ENCODE measurements at regions not wholly inside any gene's neighbourhood (a gene's known extent, or its start where the extent isn't known, plus 50 kb on each side); places are given as distances from the start of the nearest gene placed in this dataset.

GRCh38 chrX:94401426-94401825 is 727.4 kb downstream of the FAM133A start:
- DNase-seq: no peak
- Mint-ChIP-seq H3K36me3 (no peaks in the 10 kb centered on the region), H3K4me1 (no peaks in the 10 kb centered on the region), H3K27me3 (no peaks in the 10 kb centered on the region), H3K4me3 (no peak overlapping the region), H3K27ac (no peak overlapping the region), H3K9me3 (no peaks in the 10 kb centered on the region)
- no peak for ATAC-seq (ENCODE audit: low read depth)
- POLR2A ChIA-PET: no interaction called here

GRCh38 chrX:94414746-94415145 is 740.7 kb downstream of the FAM133A start:
- no peak overlapping the region for H3K4me3 Mint-ChIP-seq
- H3K36me3 Mint-ChIP-seq: no peaks in the 10 kb centered on the region
- no peaks in the 10 kb centered on the region for H3K9me3 Mint-ChIP-seq
- POLR2A ChIA-PET: no interaction called here
- no peaks in the 10 kb centered on the region for H3K4me1 Mint-ChIP-seq
- DNase-seq (no peak), ATAC-seq (ENCODE audit: low read depth) (no peak)
- no peaks in the 10 kb centered on the region for H3K27me3 Mint-ChIP-seq
- H3K27ac Mint-ChIP-seq: no peak overlapping the region

- H3K36me3 Mint-ChIP-seq: no peaks in the 10 kb centered on the region
- no peak for DNase-seq
- H3K9me3 Mint-ChIP-seq: no peaks in the 10 kb centered on the region
- H3K27me3 Mint-ChIP-seq: no peaks in the 10 kb centered on the region
- H3K4me3 Mint-ChIP-seq: no peak overlapping the region
- H3K27ac Mint-ChIP-seq: no peak overlapping the region
- H3K4me1 Mint-ChIP-seq: no peaks in the 10 kb centered on the region
- ATAC-seq (ENCODE audit: low read depth): no peak
- POLR2A ChIA-PET: no interaction called here
Observed at GRCh38 chrX:94418065-94418464, 744.1 kb downstream of the FAM133A start.

- Mint-ChIP-seq H3K9me3 (no peaks in the 10 kb centered on the region), H3K27me3 (no peaks in the 10 kb centered on the region), H3K36me3 (no peaks in the 10 kb centered on the region), H3K4me3 (no peak overlapping the region), H3K4me1 (no peaks in the 10 kb centered on the region), H3K27ac (no peak overlapping the region)
- no peak for ATAC-seq (ENCODE audit: low read depth)
- no peak for DNase-seq
- POLR2A ChIA-PET: no interaction called here
Observed at GRCh38 chrX:94424456-94424855, 750.5 kb downstream of the FAM133A start.

GRCh38 chrX:94430091-94430490 is 756.1 kb downstream of the FAM133A start:
- ATAC-seq (ENCODE audit: low read depth): no peak
- Mint-ChIP-seq H3K4me3 (no peak overlapping the region), H3K27ac (no peak overlapping the region), H3K27me3 (no peaks in the 10 kb centered on the region), H3K9me3 (no peaks in the 10 kb centered on the region), H3K36me3 (no peaks in the 10 kb centered on the region), H3K4me1 (no peaks in the 10 kb centered on the region)
- POLR2A ChIA-PET: no interaction called here
- DNase-seq: no peak

GRCh38 chrX:94435799-94436198 is 761.8 kb downstream of the FAM133A start:
- H3K27me3 Mint-ChIP-seq: no peaks in the 10 kb centered on the region
- POLR2A ChIA-PET: no interaction called here
- no peaks in the 10 kb centered on the region for H3K4me1 Mint-ChIP-seq
- no peak overlapping the region for H3K4me3 Mint-ChIP-seq
- H3K9me3 Mint-ChIP-seq: peaks cover 3% of the 10 kb centered on the region
- H3K27ac Mint-ChIP-seq: no peak overlapping the region
- no peaks in the 10 kb centered on the region for H3K36me3 Mint-ChIP-seq
- ATAC-seq (ENCODE audit: low read depth) (no peak), DNase-seq (no peak)

- ATAC-seq (ENCODE audit: low read depth) (no peak), DNase-seq (no peak)
- Mint-ChIP-seq H3K4me3 (no peak overlapping the region), H3K9me3 (no peaks in the 10 kb centered on the region), H3K36me3 (no peaks in the 10 kb centered on the region), H3K27ac (no peak overlapping the region), H3K4me1 (no peaks in the 10 kb centered on the region), H3K27me3 (no peaks in the 10 kb centered on the region)
- POLR2A ChIA-PET: no interaction called here
Observed at GRCh38 chrX:94454159-94454558, 780.2 kb downstream of the FAM133A start.

GRCh38 chrX:94454606-94455005 is 780.6 kb downstream of the FAM133A start:
- H3K4me1 Mint-ChIP-seq: no peaks in the 10 kb centered on the region
- H3K36me3 Mint-ChIP-seq: no peaks in the 10 kb centered on the region
- H3K4me3 Mint-ChIP-seq: no peak overlapping the region
- ATAC-seq (ENCODE audit: low read depth) (no peak), DNase-seq (no peak)
- POLR2A ChIA-PET: no interaction called here
- H3K27ac Mint-ChIP-seq: no peak overlapping the region
- H3K27me3 Mint-ChIP-seq: no peaks in the 10 kb centered on the region
- no peaks in the 10 kb centered on the region for H3K9me3 Mint-ChIP-seq

- no peak overlapping the region for H3K27ac Mint-ChIP-seq
Observed at GRCh38 chrX:94455782-94456181, 781.8 kb downstream of the FAM133A start.

GRCh38 chrX:94492541-94492940 is 818.5 kb downstream of the FAM133A start:
- no peak for DNase-seq
- Mint-ChIP-seq H3K4me3 (no peak overlapping the region), H3K27ac (no peak overlapping the region), H3K36me3 (no peaks in the 10 kb centered on the region), H3K27me3 (no peaks in the 10 kb centered on the region), H3K4me1 (no peaks in the 10 kb centered on the region), H3K9me3 (no peaks in the 10 kb centered on the region)
- POLR2A ChIA-PET: no interaction called here
- ATAC-seq (ENCODE audit: low read depth): no peak

More at GRCh38 chrX:94455782-94456181, 781.8 kb downstream of the FAM133A start:
- H3K9me3 Mint-ChIP-seq: no peaks in the 10 kb centered on the region
- H3K27me3 Mint-ChIP-seq: no peaks in the 10 kb centered on the region
- POLR2A ChIA-PET: no interaction called here
- H3K4me3 Mint-ChIP-seq: no peak overlapping the region
- no peaks in the 10 kb centered on the region for H3K4me1 Mint-ChIP-seq
- DNase-seq (no peak), ATAC-seq (ENCODE audit: low read depth) (no peak)
- no peaks in the 10 kb centered on the region for H3K36me3 Mint-ChIP-seq

- no peak overlapping the region for H3K27ac Mint-ChIP-seq
- H3K9me3 Mint-ChIP-seq: no peaks in the 10 kb centered on the region
- no peak overlapping the region for H3K4me3 Mint-ChIP-seq
- H3K4me1 Mint-ChIP-seq: no peaks in the 10 kb centered on the region
- no peak for DNase-seq
- H3K27me3 Mint-ChIP-seq: no peaks in the 10 kb centered on the region
- no peak for ATAC-seq (ENCODE audit: low read depth)
- H3K36me3 Mint-ChIP-seq: no peaks in the 10 kb centered on the region
- POLR2A ChIA-PET: no interaction called here
Observed at GRCh38 chrX:94493405-94493804, 819.4 kb downstream of the FAM133A start.

GRCh38 chrX:94511564-94511963 is 837.6 kb downstream of the FAM133A start:
- DNase-seq: no peak
- POLR2A ChIA-PET: no interaction called here
- Mint-ChIP-seq H3K4me3 (no peak overlapping the region), H3K27ac (no peak overlapping the region), H3K9me3 (no peaks in the 10 kb centered on the region), H3K4me1 (no peaks in the 10 kb centered on the region), H3K27me3 (no peaks in the 10 kb centered on the region), H3K36me3 (no peaks in the 10 kb centered on the region)
- ATAC-seq (ENCODE audit: low read depth): no peak

- Mint-ChIP-seq H3K4me3 (no peak overlapping the region), H3K36me3 (no peaks in the 10 kb centered on the region), H3K27me3 (no peaks in the 10 kb centered on the region), H3K4me1 (no peaks in the 10 kb centered on the region), H3K27ac (no peak overlapping the region), H3K9me3 (no peaks in the 10 kb centered on the region)
- ATAC-seq (ENCODE audit: low read depth) (no peak), DNase-seq (no peak)
- POLR2A ChIA-PET: no interaction called here
Observed at GRCh38 chrX:94515009-94515408, 841.0 kb downstream of the FAM133A start.

- Mint-ChIP-seq H3K36me3 (no peaks in the 10 kb centered on the region), H3K27ac (no peak overlapping the region), H3K9me3 (no peaks in the 10 kb centered on the region), H3K4me1 (no peaks in the 10 kb centered on the region), H3K27me3 (no peaks in the 10 kb centered on the region), H3K4me3 (no peak overlapping the region)
- no peak for DNase-seq
- POLR2A ChIA-PET: no interaction called here
- no peak for ATAC-seq (ENCODE audit: low read depth)
Observed at GRCh38 chrX:94524867-94525266, 850.9 kb downstream of the FAM133A start.

- H3K4me1 Mint-ChIP-seq: no peaks in the 10 kb centered on the region
- POLR2A ChIA-PET: no interaction called here
- no peak overlapping the region for H3K4me3 Mint-ChIP-seq
- no peak for ATAC-seq (ENCODE audit: low read depth)
- DNase-seq: no peak
- H3K27ac Mint-ChIP-seq: no peak overlapping the region
- no peaks in the 10 kb centered on the region for H3K27me3 Mint-ChIP-seq
- no peaks in the 10 kb centered on the region for H3K36me3 Mint-ChIP-seq
- H3K9me3 Mint-ChIP-seq: no peaks in the 10 kb centered on the region
Observed at GRCh38 chrX:94545722-94546121, 871.7 kb downstream of the FAM133A start.

All from activated naive CD8-positive, alpha-beta T cell treated with anti-CD3 and anti-CD28 coated beads, Interleukin-2, amount 10 ng/mL, durations not matched to agents 7 days and 5 days (primary cell).